GM18873 (cell line): ENCODE measurements at regions not wholly inside any gene's neighbourhood (a gene's known extent, or its start where the extent isn't known, plus 50 kb on each side); places are given as distances from the start of the nearest gene placed in this dataset.
"Not testable (repeated sequence)": the region's sequence is repeated elsewhere in the genome, so short reads cannot be mapped to it uniquely, and the experiment has no call there.

ENCODE experiments used
- ATAC-seq: cut with Tn5 transposase; IDR thresholded peaks from one replicate; pipeline ENCODE4 v1.9.1; 2021; ENCODE audit warnings: mild to moderate bottlenecking, moderate library complexity, moderate number of reproducible peaks; ENCODE audit not compliant: unreplicated experiment, low FRiP score

GRCh38 chr3:72276806-72277205 is 491.9 kb upstream of the PROK2 start:
- ATAC-seq: no peak

- ATAC-seq: no peak
Observed at GRCh38 chr3:72275331-72275751, 490.4 kb upstream of the PROK2 start.

GRCh38 chr3:72274493-72275330 is 489.8 kb upstream of the PROK2 start:
- no peak for ATAC-seq

- no peak for ATAC-seq
Observed at GRCh38 chr3:72273615-72274014, 488.7 kb upstream of the PROK2 start.

GRCh38 chr3:72272356-72272755 is 487.4 kb upstream of the PROK2 start:
- ATAC-seq: no peak

DNA sequence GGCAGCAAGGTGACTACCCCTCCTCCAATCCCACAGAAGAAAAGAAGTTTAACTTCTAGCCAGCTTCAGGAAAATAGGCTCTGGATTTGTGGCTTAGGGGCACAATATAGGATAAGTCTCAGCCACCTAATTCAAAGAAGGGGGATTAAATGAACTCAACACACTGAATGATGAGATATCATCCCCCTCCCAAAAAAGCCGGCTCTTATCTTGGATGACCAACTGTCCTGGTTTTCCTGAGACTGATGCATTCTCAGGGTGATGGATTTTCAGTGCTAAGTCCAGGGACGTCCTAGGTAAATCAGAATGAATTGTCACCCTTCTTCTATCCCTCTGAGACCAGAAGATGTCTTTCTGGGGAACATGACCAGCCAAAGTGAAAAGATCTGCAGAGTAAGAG is 487.0 kb upstream of the PROK2 start:
- no peak for ATAC-seq

DNA sequence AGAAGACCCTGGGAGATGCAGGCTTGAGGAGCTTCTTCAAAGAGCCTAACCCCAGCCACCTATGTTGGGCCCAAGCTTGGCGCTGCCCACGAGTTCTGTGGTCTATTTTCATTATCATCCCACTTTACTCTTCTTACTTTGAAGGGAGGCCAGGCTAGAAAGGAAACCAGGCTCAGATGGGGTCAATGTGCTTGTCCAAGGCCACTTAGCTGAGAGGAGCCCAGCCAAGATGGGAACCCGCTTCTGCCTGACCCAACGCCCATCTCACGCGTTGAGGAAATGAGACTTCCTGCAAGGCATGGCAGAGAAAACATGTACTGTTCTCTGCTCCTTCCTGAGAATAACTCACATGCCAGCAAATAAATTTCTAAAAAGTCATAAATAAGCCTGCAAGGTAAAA is 486.3 kb upstream of the PROK2 start:
- no peak for ATAC-seq

DNA sequence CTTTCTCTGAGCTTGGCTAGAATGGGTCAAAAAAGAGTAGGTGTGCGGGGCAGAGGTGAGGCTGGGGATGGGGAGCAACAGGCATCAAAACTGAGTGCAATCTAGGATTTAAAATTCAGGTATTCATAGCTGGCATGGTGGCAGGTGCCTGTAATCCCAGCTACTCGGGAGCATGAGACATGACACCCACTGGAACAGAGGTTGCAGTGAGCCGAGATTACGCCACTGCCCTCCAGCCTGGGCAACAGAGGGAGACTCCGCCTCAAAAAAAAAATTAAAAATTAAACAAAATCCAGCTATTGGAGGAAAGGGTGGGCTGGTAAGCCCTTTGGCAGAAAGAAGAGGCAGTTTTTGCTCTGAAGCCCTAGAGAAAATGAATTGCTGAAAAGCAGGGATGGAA is 485.8 kb upstream of the PROK2 start:
- no peak for ATAC-seq

- ATAC-seq: no peak
Observed at GRCh38 chr3:72270072-72270681, 485.2 kb upstream of the PROK2 start.

GRCh38 chr3:72269475-72269874 is 484.5 kb upstream of the PROK2 start:
- no peak for ATAC-seq

DNA sequence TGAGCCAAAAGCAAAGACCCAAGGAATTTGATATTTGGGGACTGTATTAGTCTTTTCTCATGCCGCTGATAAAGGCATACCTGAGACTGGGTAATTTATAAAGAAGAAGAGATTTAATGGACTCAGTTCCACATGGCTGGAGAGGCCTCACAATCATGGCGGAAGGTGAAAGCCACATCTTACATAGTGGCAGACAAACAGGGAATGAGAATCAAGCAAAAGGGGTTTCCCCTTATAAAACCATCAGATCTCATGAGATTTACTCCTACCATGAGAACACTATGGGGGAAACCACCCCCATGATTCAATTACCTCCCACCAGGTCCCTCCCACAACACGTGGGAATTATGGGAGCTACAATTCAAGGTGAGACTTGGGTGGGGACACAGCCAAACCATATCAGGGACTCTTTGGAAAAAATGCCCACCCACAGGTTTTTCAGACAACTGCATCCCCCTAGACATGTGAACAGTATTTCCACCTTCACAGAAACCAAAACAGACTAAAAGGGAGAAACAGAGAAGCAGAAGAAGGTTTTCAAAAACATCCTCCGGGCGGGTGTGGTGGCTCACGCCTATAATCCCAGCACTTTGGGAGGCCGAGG is 482.1 kb upstream of the PROK2 start:
- ATAC-seq: not testable (repeated sequence)

DNA sequence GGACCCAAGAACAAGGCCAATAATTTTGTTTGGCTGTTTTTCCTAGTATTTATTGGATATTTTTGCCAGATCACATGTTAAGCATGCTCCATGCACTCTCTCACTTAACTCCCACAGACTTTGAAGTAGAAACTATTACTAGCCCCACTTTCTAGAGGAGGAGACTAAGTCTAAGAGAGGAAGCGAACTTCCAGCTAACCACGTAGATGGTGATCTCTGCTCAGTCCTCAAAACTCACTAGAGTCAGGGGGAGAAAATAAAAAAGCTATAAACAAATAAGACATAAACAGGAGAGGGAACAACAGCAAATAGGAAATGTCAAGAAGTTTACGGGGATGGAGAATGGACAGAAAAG is 481.0 kb upstream of the PROK2 start:
- ATAC-seq: no peak

GRCh38 chr3:72265256-72266015 is 480.5 kb upstream of the PROK2 start:
- no peak for ATAC-seq

- no peak for ATAC-seq
Observed at GRCh38 chr3:72263223-72263990, 478.5 kb upstream of the PROK2 start.

DNA sequence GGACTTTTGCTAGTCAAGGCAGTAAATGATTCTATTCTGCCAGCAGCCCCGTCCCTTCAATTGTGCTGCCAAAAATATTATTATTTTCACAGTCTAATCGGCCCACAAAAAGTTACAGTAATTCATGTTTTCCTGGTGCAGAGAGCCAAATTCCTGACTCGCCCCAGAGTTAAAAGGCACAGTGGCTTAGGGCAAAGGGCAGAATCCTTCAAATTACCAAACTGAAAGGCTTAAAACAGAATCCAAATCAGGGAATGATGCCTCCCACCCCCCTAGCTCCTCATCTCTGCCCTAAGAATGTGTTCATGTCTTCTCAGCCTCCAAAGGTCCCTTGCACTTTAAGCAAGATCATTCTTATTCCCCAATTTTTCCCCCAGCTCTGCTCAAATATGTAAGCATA is 477.8 kb upstream of the PROK2 start:
- ATAC-seq: no peak

DNA sequence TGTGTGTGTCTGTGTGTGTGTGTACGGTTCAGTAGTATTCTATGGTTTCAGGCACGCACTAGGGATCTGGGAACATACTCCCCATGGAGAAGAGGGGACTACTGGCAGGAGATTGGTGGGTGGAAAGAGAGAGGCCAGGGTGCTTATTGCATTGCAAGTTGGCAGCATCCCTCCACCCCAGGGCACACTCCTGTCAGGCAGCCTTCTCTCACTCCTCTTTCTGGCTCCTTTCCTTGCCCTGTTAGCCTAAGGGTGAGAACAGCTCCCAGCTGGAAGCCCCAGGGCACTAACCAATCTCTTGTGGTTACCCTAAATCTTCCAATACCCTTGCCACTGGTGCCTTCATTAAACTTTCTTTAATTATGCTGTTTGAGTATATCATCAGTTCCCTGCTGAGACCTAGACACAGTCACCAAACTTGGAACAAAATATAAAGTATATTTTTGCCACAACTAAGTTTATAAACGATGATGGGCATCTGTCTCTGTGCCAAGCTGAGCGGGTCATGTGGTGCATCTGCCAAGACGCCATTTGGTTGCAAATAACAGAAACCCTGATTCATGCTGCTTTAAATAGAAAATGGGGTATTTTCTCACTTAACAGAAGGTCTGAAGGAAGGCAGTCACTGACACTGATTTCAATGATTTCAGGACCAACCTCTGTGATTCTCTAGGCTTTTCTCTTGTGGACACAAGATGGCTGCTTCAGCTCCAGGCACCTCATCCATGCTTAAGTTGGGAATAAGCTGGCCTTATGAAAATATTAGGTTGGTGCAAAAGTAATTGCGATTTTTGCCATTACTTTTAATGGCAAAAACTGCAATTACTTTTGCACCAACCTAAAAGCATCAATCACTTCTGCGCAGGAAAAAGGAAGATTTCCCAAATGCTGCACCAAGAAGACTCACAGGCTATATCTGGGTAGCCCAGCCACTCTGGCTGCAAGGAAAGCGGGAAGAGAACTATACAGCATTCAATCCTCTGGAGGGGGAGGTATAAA is 476.9 kb upstream of the PROK2 start:
- ATAC-seq: no peak

DNA sequence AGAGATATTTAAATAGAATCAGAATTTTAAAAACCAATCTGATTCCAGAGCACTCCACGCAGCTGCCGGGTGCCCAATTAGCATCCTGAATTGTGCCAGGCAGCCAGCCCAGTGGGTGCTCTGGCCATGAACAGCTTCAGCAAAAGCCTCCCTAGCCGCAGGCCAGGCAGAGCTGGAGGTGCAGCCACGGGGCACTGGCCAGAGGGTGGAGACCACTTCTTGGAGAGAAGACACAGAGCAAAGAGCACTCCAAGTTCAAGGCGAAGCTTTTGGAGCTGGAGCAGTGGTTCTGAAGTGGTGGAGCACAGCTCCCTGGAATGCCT is 475.6 kb upstream of the PROK2 start:
- ATAC-seq: no peak

DNA sequence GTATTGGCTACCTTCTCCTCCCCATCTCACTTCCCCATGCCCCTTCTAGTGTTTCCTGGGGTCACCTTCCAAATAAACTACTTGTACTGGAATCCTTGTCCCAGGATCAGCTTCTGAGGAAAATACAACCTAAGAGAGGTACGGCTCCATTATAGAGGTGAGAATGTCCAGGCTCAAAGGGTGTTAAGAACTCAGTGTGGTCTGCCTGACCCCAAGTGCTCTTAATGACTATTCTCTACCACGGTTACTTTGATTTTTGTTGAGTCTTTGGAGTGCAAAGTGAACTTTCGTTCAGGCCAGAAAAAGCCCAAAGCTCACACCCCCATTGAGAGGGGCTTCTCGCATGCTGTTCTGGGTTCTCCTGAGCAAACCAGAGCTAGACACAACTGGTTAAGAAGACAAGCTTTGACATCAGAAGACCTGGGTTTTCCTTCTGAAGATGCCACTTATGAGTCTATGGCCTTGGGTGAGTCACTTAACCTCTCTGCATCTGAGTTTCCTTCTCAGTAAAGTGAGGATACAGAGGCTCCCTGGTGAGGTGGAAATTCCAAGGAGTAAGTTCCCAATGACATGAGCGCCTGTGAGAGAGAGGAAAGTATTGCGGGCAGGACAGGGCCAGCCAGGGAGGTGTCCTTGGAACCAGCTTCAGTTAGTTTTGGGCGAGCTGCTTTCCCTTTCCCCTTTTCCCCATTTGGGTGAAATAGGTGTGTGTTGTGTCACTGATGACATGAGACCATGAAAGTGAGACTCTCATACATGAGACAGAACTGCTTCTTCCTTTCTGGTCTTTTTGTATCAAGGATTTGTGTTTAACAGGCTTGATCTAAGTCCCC is 475.0 kb upstream of the PROK2 start:
- ATAC-seq: no peak
